DMS53 treated with DMSO at 0.1 percent for 48 hours (cell line): ENCODE measurements at regions not wholly inside any gene's neighbourhood (a gene's known extent, or its start where the extent isn't known, plus 50 kb on each side); places are given as distances from the start of the nearest gene placed in this dataset.

ENCODE experiments used
- DNase-seq: peaks from one replicate; lab custom pipeline; 2025; ENCODE audit not compliant: unreplicated experiment; lab: John Stamatoyannopoulos, UW

GRCh38 chr22:49448526-49448925, 379.1 kb downstream of the BRD1 start:
- DNase-seq = no peak

GRCh38 chr22:49447837-49448236, 379.8 kb downstream of the BRD1 start:
- no peak for DNase-seq

- DNase-seq = no peak
Observed at GRCh38 chr22:49446759-49447710, 380.6 kb downstream of the BRD1 start.

GRCh38 chr22:49446145-49446758, 381.4 kb downstream of the BRD1 start:
- DNase-seq = no peak

GRCh38 chr22:49444781-49445180, 382.9 kb downstream of the BRD1 start:
- DNase-seq = no peak

- DNase-seq = no peak
Observed at GRCh38 chr22:49440931-49441330, 386.7 kb downstream of the BRD1 start.

GRCh38 chr22:49439373-49439772, 388.3 kb downstream of the BRD1 start:
- DNase-seq = no peak

GRCh38 chr22:49437956-49438355, 389.7 kb downstream of the BRD1 start:
- DNase-seq = no peak

GRCh38 chr22:49437356-49437755, 390.3 kb downstream of the BRD1 start:
- no peak for DNase-seq

GRCh38 chr22:49436056-49436455, 391.6 kb downstream of the BRD1 start:
- DNase-seq = no peak

- no peak for DNase-seq
Observed at GRCh38 chr22:49435596-49435995, 392.1 kb downstream of the BRD1 start.

GRCh38 chr22:49433717-49434611, 393.7 kb downstream of the BRD1 start:
- no peak for DNase-seq

- no peak for DNase-seq
Observed at GRCh38 chr22:49432897-49433443, 394.7 kb downstream of the BRD1 start.

- no peak for DNase-seq
Observed at GRCh38 chr22:49432211-49432896, 395.3 kb downstream of the BRD1 start.

GRCh38 chr22:49431551-49431950, 396.1 kb downstream of the BRD1 start:
- DNase-seq = no peak

GRCh38 chr22:49429066-49429465, 398.6 kb downstream of the BRD1 start:
- no peak for DNase-seq

GRCh38 chr22:49427941-49428340, 399.7 kb downstream of the BRD1 start:
- no peak for DNase-seq

- DNase-seq = no peak
Observed at GRCh38 chr22:49427341-49427740, 400.3 kb downstream of the BRD1 start.

GRCh38 chr22:49426618-49427266, 400.9 kb downstream of the BRD1 start:
- no peak for DNase-seq

- no peak for DNase-seq
Observed at GRCh38 chr22:49426098-49426497, 401.6 kb downstream of the BRD1 start.
